Activated naive CD4-positive, alpha-beta T cell treated with anti-CD3 and anti-CD28 coated beads, Interleukin-2, amount 50 U/mL, for 16 hours (primary cell): ENCODE measurements at regions not wholly inside any gene's neighbourhood (a gene's known extent, or its start where the extent isn't known, plus 50 kb on each side); places are given as distances from the start of the nearest gene placed in this dataset.

Experiments used
- DNase-seq: peaks from one replicate; pipeline ENCODE4 v3.0.0-alpha.2; 2020

DNA sequence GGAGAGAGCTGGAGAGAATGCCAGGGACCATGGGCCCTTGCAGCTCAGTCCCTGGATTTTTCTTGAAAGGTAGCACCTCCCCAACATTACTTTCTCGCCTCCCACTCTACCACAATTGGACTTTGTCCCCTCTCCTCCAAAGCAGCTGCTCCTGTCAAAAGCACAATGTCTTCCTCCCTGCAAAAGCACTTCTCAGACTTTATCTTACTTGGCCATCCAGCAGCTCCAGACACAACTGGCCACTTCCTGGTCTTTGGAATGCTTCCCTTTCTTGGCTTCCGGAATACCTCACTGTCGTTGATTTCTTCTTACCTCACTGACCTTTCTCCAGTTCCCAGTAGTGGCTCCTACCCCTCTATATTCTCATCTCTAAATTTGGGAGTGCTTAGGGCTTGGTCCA is 134.6 kb upstream of the PROK2 start:
- no peak for DNase-seq

DNA sequence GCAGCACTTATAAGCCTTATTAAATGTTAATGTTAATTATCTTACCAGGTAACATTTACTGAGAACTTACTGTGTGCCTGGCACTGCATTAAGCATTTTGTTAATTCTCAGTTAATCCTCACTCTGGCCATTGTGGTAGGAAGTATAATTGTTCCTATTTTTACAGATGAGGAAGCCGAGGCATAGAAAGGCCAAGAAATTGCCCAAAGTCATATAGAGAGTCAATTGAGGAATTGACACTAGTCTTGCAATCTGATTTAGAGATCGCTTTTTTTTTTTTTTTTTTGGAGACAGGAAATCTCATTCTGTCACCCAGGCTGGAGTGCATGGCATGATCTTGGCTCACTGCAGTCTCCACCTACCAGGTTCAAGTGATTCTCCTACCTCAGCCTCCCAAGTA is 132.6 kb upstream of the PROK2 start:
- no peak for DNase-seq

DNA sequence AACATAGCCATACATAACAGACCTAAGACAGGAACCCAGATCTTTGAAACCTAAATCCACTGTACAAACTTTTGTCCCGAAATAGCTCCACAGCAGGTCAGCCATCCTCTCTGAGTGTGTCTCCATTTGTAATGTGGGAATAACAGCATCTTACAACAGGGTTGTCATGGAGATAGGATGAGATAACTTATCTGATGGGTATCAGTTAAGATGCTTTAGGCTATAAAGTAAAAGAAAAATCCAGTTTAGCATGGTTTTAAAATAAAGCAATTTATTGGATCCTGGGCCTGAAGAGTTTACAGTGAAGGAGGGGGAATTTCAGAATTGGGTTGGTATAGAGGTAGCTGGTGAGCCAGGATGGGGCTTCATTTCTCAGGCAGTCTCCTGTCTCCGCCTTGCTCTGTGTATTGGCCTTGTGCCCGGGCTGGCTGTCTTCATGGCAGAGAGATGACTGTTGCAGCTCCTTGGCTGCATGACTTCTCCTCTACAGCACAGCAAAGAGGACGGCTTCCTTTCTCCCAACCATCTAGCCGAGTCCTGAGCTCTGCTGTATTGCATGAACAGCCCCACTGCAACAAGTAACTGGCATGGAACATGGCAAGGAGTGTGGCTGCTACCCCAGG is 131.9 kb upstream of the PROK2 start:
- DNase-seq, result no peak

DNA sequence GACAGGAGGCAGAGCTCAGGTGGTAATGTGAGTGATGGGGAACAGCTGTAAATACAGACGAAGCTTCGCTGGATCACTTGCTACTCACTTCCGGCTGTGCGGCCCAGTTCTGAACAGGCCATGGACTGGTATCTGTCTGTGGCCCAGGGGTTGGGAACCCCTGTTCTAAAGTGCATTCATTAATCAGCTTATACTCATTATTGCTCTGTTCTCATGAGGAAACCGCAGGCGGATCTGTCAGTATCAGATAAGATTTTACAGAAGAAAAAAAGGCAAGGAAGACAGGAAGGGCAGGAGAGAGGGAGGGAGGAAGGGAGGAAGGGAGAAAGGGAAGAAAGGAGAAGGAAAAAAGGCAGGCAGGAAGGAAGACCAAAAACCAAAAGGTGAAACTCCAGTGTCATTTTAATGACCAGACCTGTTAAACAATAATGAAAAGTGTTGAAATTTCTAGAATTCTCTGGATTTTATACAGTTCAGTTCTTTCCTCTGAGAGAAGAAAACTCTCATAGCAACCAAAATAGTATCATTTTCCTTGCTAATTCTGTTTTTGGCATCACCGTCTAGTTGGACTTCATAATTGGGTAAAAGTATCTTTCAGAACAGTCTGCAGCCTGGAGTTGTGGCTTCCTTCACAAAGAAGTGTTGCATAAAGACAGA is 128.0 kb upstream of the PROK2 start:
- DNase-seq, result no peak

DNA sequence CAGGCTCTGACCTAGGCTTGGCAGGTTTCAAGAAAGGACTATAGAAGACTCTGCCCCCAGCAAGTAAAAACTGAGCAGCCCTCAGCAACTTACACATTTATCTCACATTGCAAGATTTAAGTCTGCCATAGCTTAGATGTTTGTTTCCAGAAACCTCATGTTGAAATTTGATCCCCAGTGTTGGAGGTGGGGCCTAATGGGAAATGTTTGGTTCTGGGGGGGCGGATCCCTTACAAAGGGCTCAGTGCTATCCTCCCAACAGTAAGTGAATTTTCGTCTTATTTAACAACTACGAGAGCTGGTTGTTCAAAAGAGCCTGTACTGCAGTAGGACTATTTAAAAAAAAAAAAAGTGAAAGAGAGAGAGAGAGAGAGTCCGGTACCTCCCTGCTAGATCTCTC is 125.2 kb upstream of the PROK2 start:
- DNase-seq, result no peak

DNA sequence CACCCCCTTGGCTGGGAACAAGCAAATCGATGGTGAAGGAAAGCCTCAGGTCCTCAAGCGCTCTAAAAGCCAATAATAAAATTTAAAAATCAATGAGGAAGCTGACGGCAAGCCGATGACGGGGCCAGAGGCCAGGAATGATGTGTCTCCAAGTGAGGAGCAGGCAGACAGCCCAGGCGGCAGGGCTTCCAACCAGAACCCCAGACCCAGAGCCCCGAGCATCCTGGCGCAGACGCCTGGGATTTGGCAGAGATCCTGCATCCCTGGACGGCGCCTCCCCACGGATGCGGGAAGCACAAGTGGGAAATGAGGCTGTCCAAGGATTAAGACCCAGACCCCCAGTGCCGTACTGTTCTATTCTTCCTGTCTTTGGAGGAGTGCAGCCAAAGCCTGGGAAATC is 123.0 kb upstream of the PROK2 start:
- no peak for DNase-seq

DNA sequence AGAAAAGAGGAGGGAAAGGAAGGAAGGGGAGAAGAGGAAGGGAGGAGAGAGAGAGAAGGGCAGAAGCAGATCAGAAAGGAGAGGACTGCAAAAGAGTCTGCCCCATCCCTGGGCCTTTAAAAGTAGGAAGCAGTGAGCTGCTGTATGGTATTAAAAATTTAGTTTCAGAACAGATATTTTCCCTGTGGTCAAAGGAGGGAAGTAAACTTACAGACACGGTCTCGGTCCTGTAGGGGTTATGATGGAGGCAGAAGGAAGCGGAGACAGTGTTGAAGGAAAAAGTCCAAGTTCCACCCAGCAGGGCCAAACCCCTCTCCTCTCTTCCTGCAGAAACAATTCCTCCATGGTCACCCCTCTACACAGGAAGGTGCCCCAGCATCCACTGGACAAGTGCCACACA is 122.0 kb upstream of the PROK2 start:
- no peak for DNase-seq

DNA sequence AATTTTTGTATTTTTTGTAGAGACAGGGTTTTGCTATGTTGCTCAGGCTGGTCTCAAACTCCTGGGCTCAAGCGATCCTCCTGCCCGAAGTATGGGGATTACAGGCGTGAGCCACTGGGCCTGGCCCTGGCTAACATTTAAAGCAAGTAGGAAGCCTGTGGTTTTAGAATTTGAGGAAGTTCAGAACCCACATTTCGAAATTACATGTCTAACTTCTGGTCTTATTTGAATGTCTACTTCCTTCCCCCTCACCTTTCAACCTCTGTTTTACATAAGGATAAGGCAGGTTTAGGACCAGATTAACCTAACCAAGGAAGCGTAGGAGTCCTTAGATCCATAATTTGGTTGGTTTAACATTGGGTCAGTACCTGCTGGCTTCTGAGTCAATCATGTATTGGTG is 120.5 kb upstream of the PROK2 start:
- DNase-seq, result no peak

DNA sequence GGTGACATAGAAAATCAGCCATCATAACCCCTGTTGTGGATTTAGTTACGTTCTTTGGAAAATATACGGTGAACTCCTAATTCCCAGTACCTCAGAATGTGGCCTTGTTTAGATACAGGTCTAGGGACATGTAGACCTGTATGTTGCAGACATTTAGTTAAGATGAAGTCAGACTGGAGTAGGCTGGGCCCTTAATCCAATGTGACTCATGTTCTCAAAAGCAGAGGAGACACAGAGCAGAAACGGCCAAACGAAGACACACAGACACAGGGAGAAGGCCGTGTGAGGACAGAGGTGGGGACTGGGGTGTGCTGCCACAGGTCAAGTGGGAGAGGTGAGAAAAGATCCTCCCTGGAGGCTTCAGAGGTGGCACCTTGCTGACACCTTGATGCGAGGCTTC is 119.0 kb upstream of the PROK2 start:
- no peak for DNase-seq

DNA sequence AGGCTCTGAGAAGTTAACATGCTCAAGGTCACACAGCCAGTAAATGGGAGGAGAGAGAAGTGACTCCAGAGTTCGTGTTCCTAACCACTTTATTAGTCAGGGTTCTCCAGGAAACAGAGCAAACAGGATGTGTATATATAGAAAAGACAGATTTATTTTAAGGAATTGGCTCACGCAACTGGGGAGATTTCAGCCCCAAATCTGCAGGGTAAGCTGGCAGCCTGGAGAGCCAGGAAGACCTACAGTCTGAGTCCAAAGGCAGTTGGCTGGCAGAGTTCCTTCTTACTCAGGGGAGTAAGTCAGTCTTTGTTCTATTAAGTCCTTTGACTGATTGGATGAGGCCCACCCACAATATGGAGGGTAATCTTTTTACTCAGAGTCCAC is 118.2 kb upstream of the PROK2 start:
- no peak for DNase-seq

DNA sequence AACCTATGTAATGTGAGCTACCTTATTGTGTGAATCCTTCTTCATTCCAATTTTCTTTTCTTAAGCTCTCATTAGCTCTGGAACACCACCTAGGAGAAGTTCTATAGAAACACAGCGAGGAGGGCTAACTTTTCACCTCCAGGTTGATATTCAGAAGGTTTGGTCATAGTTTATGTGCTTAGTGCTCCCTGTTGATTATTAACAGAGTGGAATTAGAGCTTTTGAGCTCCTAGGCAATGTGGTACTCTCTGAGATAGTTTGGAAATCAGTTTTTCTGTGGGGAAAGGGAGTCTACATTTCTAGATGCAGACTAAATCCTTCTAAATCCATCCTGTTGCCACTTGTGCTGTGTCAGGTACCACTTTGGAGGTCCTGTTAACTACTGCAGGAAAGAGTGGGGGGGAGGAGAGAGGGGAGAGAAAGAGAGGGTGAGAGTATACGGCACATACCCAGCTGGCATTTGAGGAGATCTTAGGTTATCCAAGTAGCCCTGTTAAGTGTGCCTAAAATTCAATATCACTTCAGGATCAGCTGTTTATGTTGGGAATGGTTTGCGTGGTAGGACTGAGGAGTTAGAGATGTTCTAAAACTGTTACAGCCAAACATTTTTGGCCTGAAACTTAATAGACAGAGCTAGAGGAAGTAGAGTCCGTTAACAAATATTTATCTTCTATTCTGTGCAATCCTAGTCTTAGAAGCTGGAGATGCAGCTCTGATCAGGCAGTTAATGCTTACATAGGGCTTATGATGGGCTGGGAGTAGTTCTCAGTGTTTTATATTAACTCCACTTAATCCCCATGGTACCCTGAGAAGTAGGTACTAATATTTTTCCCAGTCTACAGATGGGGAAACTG is 117.5 kb upstream of the PROK2 start:
- no peak for DNase-seq

DNA sequence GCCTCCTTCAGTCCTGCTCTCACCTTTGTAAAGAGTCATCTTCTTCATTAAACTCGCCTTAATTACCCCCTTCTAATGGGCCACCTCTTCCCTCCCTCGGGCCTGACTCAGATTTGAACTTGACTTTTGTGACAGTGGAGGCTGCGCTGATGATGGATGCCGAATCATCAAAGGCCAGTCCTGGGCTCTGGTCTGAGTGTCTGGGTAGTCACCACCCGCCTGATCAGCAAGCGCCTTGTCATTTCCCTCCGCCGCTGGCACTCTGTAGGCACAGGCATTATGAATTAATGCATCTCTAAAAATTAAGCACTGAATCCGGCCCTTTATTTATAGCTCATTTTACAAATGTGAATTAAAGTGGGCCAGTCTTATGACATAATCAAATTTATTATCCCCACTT is 116.7 kb upstream of the PROK2 start:
- no peak for DNase-seq

DNA sequence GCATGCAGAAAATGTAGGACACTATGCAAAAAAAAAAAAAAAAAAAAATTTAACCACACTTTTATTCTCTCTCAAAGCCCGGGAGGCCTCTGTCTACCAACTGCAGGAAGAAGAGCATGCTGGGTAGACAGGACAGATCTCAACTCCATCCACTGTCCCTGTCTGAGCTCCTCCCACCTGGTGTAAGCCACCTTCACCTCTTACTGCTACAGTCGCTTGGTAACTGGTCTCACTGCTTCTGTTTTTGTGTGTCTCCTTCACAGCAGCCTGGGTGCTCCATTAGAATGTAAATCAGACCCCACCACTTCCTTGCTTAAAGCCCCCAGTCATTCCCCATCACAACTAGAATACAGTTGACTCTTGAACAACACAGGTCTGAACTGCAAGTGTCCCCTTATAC is 115.1 kb upstream of the PROK2 start:
- DNase-seq, result no peak

DNA sequence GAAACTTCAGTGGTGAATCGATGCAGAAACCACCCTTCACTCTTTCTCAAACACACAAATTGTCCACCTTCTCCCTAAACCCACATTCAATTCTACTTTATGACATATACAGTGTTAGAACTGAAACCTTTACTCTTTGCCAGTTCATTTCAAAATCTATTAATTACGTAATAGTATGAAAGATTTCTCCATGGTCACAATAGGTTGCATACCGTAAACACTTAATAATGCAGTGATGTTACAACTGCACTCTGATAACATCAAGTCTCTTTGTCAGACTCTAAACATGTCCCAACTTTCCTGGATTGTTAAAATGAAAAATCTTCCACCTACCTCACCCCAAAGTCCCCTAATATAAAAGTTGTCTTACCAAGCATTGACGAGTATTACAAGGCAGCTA is 111.8 kb upstream of the PROK2 start:
- DNase-seq, result no peak

DNA sequence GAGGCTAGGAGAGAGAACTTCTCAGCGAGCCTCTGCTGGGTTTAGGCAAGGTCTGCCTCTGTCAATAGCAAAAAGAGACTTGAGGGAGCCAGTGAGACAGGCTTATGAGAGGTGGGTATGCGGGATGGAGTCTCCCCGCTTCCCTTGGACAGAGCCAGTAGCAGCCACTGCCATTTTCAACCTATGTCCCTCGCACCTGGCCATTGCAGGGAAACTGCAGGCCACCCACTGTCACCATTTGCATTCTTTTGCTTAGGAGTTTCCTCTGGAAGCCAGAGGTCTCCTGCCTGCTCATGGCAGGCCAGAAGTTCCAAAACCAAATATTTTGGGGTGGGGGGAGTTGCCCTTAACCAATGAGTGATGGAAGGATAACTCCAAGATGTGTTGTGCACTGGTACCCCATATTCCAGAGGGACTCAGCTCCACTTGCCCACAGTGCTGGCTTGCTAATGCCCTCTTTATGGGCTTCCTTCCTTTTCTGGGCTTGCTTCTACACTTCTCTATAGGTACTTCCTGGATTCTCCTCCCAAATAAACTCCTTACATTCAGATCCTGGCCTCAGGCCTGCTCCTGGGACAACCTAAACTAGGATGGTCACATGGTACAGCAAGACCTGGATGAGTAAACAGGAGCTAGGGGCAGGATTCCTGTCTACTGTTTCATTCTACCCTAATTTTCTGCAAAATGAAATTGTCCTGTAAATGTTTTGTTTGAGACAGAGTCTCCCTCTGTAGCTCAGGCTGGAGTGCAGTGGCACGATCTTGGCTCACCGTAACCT is 108.9 kb upstream of the PROK2 start:
- DNase-seq, result no peak

DNA sequence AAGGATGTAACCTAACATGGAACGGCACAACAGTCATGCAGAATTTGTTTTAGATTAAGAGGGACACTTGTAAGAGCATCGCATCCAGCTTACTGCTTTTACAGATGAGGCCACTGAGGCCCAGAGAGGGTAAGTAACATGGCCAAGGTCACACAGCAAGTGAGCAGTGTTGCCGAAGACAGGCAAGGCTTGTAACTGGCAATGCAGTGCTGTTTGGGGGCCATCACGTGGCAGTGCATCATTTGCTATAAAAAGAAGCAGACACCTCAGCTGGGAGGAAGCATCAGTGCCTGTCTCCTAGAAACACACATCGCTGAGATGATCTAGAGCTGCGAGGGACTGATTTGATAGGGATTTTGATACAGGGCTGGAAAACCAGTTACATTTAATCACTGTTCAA is 108.2 kb upstream of the PROK2 start:
- DNase-seq, result no peak

DNA sequence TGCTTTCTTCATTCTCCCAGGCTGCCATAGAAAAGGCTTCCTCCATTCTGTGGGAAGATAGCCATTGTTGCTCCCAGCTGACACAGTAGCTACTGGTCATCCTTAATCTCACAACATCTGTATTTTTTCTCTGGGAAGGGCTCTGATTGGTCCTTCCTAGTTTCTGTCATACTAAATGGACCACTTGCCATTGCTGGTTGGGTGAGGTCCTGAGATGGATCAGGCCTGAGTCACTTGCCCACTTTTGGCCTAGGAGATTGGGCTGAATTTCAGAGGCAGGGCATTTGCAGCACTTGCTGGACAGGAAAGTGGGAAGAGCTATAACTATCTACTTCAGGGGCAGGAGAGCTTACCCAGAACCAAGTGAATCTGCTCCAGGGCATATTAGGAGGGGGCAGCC is 106.5 kb upstream of the PROK2 start:
- DNase-seq, result no peak

DNA sequence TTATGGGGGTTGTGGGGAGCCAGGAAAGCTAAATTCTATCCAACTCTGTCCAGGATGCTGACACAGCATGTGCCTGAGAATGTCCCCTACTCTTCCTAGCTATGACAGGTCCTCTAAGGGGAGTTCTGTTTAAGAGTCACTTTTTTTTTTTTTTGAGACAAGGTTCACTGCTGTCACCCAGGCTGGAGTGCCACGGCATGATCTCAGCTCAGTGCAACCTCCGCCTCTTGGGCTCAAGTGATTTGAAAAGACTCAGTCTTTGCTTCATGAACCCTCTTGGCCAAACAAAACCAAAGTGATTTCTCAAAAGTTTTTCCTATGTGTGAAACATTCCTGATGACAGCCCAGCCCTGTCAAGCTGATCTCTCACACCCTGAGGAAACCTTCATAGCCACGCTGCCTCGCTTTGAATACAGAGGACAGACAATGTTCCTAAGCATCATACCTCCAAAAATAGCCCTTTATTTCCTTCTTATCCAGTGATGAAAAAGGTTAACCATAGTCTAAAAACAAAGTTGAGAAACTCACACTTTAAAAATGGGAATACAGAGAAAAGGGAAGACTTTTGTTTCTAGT is 105.5 kb upstream of the PROK2 start:
- DNase-seq, result no peak

DNA sequence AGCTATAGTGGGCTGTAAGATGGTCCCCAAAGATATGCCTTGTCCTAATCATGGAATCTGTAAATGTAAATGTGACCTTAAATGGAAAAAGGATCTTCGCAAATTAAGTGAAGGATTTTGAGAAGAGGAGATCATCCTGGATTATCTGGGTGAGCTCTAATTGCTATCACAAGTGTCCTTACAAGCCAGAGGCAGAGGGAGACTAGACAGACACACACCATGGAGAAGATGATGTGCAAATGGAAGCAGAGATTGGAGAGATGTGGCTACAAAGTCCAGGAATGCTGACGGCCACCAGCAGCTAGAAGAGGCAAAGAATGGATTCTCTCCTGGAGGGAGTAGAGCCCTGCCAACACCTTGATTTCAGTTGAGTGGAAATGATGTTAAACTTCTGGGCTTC is 102.3 kb upstream of the PROK2 start:
- no peak for DNase-seq

DNA sequence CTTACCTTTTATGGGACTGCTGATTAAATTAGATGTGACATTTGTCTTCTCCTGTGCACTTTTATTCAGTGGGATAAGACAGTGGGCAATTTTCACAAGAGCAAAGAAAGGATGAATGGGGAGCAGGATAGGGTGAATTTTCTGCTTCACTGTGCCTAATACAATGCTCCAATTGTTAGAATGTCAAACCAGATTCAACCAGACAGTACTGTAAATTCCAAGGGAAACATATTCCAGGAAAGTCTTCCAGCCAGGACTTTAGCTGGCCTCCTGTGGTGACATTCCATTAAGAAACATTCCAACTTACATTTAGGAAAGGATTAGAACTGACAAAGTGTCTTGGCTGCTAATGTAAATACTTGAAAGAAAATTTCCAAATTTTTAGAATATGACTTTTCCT is 100.1 kb upstream of the PROK2 start:
- DNase-seq, result no peak

DNA sequence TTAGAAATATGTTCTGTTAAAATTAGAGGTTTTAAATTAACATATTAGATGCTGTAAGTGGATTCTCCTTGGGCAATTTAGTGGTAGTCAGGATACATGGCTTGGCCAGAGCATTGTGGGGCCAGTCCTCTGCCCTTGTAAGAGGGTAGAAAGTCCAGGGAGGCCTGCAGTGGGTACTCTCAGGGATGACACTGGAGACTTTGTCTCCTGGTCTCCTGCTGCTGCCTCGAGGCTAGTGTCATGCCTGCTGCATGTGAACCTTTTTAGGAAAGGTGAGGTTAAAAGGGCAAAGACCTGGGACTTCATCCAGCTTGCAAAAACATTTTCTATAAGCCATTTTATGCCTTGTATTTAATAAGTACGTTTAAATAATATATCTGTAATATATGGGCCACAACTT is 96.8 kb upstream of the PROK2 start:
- no peak for DNase-seq

DNA sequence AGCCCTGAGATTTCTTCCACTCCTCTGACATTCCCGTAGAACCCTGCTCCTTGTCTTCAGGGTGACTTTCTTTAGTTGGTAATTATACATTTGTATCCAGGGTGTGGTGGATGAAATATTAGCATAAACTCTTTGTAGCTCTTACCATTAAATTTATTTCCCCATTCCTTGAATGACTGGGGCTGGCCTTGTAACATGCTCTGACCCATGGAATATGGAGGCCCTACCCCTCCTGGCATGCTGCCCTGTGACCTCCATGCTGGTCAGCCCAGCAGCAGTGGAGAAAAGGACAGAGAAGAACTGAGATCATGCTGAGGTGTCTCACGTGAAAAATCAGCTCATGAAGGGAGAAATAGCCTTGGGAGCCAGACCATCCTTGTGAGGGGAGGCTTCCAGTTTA is 96.1 kb upstream of the PROK2 start:
- DNase-seq, result no peak

DNA sequence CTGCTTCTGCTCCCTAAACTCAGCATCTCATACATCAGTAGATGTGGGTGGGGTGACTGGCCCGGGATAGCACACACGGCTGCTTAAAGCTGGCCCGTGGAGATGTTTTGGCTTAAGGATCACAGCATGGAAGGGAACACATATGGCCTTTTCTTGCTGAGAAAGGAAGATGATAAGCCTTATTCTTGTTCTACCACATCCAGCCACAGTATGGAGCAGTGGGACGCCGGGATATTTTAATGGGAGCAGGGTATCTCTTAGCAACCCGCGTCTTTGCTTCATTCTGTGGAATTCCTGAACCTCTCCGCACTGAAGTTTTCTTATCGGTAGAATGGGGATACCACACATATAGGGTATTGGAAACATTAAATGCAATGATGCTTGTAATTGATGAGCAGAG is 94.1 kb upstream of the PROK2 start:
- DNase-seq, result no peak
